Caki2 (cell line): ENCODE measurements at regions not wholly inside any gene's neighbourhood (a gene's known extent, or its start where the extent isn't known, plus 50 kb on each side); places are given as distances from the start of the nearest gene placed in this dataset.
A peak's percentile ranks its signal among the peaks of the same experiment; 100 is the strongest.

ENCODE experiments used
- DNase-seq: peaks from one replicate; pipeline ENCODE4 v3.0.0-alpha.2; 2015; ENCODE audit warnings: low read depth
- in situ Hi-C: cut with HindIII; loops from 2 replicates; pipeline ENCODE4 v1.10.0; 2016; ENCODE audit warnings: low sequenced_read_pairs, low pct_unique_long_range_greater_than_20kb, mixed read lengths

DNA sequence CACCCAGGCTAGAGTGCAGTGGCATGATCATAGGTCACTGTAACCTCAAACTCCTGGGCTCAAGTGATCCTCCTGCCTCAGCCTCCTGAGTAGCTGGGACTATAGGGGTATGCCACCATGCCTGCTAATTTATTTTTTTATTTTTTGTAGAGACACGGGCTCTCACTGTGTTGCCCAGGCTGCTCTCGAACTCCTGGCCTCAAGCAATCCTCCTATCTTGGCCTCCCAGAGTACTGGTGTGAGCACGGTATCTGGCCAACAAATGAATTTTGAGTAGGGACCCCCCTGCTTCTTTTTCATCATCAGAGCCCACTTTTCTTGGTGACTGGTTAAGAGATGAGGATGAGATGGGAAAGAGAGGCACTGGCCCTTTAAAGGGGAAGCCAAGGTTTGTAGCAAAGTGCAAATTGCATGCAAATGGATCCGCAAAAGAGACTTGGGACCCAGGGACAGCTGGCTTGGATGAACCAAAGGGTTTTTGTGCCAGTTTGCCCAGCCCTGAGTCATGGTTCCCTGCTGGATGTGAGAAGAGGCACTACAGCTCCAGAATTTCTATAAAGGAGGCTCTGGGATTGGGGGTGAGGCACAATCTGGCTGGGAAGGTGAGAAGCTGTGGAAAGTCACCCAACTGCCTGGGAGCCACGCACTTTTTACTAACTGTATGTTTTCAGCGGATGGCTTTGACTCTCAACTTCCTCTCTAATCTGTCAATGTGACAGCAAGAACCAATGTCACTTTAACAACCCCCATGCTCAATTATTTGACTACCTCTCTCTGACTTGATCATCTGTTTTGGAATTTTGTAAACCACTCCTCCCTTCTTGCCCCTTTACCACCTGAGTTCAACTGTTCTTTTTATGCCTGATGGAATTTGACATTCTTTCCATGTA, 58.7 kb upstream of the RNF24 start:
- in situ Hi-C loops, result no loop called here

DNA sequence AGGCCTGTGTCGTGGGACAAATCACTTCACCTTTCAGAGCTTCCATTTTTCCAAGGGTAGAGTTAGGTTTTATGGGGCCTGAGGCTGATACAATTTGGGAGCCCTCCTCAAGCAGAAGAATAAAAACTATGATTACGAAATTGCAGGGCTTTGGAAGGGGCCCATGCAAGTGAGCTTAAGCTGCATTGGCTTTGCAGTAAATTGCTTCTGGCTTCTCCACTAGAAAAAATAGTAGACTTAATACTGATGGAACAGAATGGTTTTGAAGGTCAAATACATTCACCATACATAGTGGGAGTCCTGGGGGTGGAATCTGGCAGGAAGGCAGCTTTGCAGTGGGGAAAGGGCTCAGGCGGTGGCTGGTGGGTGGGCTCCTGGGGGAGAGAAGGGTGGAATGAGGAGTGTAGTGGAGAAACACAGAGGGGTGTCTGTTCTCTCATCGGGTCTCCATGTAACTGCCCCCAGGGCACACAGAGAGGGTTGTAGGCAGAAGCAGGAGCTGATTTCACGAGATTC, 55.9 kb upstream of the RNF24 start:
- in situ Hi-C loops, result no loop called here
- no peak for DNase-seq

More for the DNA sequence above, 58.7 kb upstream of the RNF24 start:
- DNase-seq, result no peak

DNA sequence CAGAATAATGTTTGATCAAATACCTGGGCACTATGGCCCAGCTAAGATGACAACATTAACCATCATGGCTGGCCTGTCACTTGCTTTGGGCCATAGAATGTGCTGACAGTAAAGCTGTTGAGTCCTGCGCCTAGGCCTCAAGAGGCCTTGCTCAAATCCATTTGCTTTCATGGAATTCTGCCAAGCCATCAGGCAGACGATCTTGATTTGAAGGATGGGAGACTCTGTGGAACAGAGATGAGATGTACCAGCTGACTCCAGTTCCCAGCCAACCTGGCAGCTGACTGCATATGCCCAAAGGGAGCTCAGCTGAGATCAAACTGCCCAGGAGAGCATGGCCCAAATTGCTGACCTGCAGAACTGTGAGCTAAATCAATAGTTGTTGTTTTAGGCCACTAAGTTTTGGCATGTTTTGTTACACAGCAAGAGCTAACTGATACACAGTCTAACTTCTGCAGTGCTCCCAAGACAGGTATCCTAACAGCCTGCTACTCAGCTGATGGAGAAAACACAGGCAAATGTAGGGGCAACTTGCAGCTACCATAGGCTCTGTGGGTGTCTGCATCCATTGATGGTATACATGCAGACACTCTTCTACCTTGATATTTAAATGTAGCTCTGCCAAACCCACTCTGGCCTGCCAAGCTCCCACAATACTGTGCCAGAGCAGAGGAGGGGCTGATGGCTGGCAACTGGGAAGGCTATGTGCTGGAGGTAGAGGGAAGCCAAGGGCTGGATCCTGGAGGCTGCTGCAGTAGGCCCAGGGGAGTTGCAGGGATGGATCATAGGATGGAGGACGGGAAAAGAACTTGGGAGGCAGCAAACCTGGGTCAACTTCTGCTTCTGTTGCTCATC, 55.2 kb upstream of the RNF24 start:
- in situ Hi-C loops, result no loop called here
- no peak for DNase-seq

DNA sequence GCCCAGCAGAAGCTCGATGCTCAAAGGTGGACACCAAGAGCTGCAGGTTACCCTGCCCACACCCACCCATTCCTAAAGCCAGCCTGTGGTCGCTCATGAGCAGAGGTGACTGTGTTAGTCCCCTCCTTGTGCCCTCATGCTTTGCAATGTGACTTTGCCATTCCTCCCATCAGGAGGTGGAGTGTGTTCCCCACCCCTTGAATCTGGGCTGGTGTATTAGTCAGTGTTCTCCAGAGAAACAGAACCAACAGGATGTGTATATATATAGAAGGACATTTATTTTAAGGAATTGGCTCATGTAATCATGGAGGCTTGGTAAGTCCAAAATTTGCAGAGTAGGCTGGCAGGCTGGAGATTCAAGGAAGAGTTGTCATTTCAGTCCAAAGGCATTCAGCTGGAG, 54.4 kb upstream of the RNF24 start:
- DNase-seq, result no peak
- in situ Hi-C loops, result no loop called here

DNA sequence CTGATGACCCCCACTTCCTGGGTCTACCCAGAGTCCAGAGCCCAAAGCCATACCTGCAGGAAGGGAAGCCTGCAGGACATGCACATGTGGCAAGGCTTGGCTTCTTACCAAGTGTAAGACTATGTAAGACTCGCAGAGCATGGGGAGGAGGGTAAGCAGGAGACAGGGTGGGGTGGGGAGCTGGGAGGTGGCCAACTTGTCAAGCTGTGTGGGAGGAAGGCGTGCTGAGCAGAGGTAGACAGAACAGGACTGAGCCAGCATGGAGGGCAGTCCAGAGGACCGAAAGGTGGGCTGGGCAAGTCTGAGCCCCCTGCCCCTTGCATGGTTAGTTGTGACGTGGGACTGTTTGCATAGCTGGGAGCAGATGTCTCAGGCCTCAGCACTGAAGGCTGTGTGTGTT, 53.4 kb upstream of the RNF24 start:
- no peak for DNase-seq
- in situ Hi-C loops, result no loop called here

DNA sequence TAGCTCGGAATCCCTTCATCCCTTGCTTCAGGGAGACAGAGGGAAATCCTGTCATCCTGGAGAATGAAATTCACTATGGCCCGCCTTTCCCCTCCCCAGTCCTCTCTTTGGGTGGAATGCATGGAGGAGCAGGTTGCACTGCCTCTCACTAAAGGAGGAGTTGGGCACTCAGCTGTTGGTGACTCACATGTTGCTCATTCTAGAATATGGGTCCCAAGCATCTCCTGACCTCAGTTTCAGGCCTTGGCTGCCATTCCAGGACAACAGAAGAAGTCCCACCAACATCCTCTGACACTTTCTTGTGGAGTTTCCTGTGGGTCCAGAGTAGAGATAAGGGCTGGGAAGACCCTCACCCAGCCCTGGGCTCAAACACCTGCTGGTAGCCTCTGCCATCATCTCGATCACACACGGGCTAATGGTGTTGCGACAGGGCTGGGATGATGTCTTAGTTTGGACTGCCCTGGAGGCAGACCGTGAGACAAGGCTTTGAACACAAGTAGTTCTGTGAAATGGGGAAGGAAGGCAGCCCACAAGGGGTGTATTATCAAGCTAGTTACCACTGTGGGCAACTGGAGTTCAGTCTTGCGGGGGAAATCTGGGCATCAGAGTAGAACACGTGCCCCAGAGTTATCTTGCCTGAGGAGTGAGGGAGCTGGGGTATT, 52.4 kb upstream of the RNF24 start:
- peak; percentile 23 for DNase-seq
- in situ Hi-C loops, result no loop called here

DNA sequence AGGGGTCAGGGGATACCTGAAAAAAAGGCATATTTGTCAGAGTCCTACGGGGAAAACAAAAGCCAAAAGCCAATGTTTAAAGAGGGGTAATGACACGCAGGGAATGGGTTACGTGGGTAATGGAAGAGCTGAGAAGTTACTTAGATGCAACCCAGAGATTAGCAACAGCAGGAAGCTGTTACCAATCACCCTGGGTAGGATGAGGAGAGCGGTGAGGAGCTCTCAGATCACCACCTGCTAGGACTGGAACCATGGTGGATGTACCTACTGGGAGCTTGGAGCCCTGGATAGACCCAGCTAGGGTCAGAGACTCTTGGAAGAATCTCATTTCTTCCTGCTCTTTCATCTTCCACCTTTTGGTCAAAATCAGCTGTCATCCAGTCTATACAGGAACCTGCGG, 51.2 kb upstream of the RNF24 start:
- in situ Hi-C loops, result no loop called here

DNA sequence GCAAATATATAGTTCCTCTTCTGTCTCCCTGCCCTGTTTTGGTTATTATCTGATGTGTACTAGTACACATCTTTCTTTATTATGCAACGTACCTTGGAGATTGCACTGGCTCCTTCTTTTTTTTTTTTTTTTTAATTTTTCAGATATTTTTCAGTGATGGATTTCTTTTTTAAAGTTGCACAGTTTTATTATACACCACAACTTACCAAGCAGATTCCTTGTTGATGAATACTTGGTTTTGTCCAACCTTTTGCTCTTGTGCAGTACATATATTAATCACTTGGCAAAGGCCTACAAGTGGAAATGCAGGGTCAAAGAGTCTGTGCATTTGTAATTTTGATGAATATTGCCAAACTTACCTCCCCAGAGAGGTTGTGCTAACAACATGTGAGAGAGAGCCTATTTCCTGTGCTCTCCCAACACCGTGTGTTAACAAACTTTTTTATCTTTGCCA, 50.1 kb upstream of the RNF24 start:
- DNase-seq, result no peak
- in situ Hi-C loops, result no loop called here

More for the DNA sequence above, 51.2 kb upstream of the RNF24 start:
- no peak for DNase-seq
